ENCODE measurements at regions not wholly inside any gene's neighbourhood (a gene's known extent, or its start where the extent isn't known, plus 50 kb on each side); places are given as distances from the start of the nearest gene placed in this dataset.

GRCh38 chr14:101633276-101633675, 72.0 kb downstream of the DIO3 start:
- TF ChIP-seq ZSCAN29 (IDR thresholded peaks at IDR 0.05) (no peak), TBP (optimal IDR thresholded peaks at IDR 0.05; ENCODE audit: low read depth, low read length) (no peak), HDAC2 (IDR thresholded peaks at IDR 0.05) (no peak), HOXB6 (CRISPR knock-in tag; IDR thresholded peaks at IDR 0.05; ENCODE audit: borderline replicate concordance) (no peak)

Data from K562 (cell line).